Activated gamma-delta T cell treated with Interleukin-2 at 50 U/mL for 16 hours (primary cell): ENCODE measurements at regions not wholly inside any gene's neighbourhood (a gene's known extent, or its start where the extent isn't known, plus 50 kb on each side); places are given as distances from the start of the nearest gene placed in this dataset.
"Not testable (repeated sequence)": the region's sequence is repeated elsewhere in the genome, so short reads cannot be mapped to it uniquely, and the experiment has no call there.

Source experiments
- DNase-seq: peaks from one replicate; pipeline ENCODE4 v3.0.0-alpha.2; 2020

GRCh38 chr4:4050781-4051180, 175.9 kb downstream of the OTOP1 start:
- not testable (repeated sequence) for DNase-seq

DNA sequence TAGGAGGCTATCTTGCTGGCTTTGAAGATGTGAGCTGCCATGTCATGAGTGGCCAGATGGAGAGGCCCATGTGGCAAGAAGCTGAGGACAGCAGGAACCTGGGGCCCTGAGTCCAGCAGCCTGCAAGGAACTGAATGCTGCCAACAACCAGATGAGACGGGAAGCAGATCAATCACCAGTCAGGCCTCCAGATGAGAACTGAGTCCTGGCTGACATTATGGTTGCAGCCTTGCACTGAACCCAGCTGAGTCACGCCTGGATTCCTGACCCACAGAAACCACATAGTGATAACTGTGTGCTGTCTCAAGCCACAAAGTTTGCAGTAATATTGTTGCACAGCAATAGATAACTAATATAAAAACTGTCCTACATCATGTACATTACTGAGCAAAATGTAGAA, 173.8 kb downstream of the OTOP1 start:
- DNase-seq = not testable (repeated sequence)

DNA sequence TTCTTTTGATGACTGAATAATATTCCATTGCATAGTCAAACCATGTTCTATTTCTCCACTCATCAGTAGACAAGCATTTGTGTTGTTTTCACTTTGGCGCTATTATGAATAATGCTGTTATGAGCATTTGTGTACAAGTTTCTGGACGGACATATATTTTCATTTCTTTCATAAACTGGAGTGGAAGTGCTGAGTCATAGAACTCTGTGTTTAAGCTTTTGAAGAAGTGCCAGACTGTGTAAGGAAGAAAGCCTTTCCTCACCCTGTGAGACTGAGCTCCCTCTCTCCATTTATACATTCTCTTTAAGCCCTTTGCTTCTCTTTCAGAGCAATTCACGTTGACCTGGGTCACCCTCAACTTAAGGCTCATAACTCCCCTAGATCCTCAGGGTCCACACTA, 169.5 kb downstream of the OTOP1 start:
- DNase-seq = not testable (repeated sequence)

GRCh38 chr4:4084171-4084570, 142.6 kb downstream of the OTOP1 start:
- not testable (repeated sequence) for DNase-seq

DNA sequence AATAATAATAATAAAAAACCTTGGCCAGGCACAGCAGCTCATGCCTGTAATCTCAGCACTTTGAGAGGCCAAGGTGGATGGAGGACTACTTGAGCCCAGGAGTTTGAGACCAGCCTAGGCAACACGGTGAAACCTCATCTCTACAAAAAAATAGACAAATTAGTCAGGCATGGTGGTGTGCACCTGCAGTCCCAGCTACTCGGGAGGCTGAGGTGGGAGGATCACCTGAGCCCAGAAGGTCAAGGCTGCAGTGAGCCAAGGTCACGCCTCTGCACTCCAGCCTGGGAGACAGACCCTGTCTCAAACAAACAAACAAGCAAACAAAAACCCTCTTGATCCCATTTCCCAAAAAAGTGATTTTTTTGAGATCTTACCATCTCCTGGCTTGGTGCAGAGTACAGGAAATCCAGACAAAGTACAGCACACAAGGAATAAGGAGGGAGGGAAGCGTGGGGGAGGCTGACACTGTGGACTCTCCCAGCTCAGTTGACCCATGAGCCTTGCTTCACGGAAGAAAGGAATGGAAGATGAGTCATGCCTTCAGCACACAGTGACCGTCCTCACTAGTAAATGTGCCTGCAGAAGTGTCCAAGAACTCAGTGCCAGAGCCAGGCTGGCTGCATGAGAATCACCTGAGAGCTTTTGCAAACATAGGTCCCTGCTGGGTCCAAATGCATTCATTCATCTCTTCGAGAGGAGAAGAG, 136.9 kb downstream of the OTOP1 start:
- not testable (repeated sequence) for DNase-seq

- DNase-seq = not testable (repeated sequence)
Measured at GRCh38 chr4:4090720-4091119, 136.0 kb downstream of the OTOP1 start.

DNA sequence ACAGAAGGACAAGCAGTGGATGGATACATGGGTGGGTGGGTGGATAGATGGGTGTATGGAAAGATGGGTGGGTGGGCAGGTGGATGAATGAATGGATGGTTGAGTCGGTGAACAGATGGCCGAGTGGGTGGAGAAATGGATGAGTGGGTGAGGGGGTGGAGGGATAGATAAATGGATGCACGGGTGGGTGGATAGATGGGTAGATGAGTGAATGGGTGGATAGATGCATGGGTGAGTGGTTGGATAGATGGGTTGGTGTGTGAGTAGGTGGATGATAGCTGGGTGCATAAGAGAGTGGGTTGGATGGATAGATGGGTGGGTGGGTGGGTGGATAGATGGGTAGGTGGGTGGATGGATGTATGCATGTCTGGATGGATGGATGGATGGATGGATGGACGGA, 134.6 kb downstream of the OTOP1 start:
- not testable (repeated sequence) for DNase-seq

DNA sequence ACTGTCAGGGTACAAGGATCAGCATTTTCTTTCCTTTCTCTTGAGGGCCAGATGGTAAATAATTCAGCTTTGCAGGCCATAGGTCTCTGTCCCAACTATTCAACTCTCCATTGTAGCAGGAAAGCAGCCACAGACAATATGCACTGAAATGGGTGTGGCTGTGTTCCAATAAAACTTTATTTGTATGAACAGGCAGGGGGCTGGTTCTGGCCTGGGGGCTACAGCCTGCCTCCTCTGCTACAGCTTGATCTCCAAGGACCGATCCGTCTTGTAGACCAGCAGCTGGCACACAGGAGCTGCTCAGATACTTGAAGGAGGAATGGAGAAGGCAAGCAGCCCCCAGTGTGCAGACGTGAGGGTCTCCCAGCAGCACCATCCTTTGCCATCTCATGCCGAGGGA, 127.1 kb downstream of the OTOP1 start:
- DNase-seq = not testable (repeated sequence)

- not testable (repeated sequence) for DNase-seq
Measured at GRCh38 chr4:4106923-4107322, 119.8 kb downstream of the OTOP1 start.

- DNase-seq = peak; percentile 68
Measured at GRCh38 chr4:4107411-4108107, 119.2 kb downstream of the OTOP1 start.

DNA sequence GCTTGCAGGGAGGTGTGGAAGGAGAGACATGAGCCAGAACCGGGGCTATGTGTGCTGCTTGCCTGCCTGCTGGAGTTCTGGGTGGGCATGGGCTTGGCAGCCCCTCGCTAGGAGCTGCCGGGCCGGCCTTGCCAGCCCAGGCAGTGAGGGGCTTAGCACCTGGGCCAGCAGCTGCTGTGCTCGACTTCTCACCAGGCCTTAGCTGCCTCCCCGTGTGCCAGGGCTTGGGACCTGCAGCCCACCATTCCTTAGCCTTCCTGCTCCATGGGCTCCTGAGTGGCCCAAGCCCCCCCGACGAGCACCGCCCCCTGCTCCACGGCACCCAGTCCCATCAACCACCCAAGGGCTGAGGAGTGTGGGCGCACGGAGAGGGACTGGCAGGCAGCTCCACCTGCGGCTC, 111.3 kb downstream of the OTOP1 start:
- not testable (repeated sequence) for DNase-seq

DNA sequence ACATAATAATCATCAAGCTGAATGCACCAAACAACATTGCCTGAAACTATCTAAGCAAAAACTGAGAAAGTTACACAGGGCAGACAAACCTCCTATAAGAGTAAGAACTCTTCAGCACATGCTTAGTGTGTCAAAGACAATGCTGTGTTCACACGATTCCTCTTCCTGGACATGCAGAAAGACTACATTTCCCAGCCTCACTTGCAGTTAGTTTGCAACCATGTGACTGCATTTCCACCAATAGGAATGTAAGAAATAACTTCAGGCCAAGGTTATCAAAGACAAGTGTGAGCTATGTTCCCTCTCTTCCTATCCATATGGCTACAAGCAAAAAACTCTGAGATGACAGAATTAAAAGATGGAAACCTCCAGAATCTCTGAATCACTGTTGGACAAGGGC, 109.8 kb downstream of the OTOP1 start:
- DNase-seq = not testable (repeated sequence)

GRCh38 chr4:4134368-4134767, 92.4 kb downstream of the OTOP1 start:
- not testable (repeated sequence) for DNase-seq

GRCh38 chr4:4136621-4137020, 90.1 kb downstream of the OTOP1 start:
- not testable (repeated sequence) for DNase-seq
